ENCODE measurements at regions not wholly inside any gene's neighbourhood (a gene's known extent, or its start where the extent isn't known, plus 50 kb on each side); places are given as distances from the start of the nearest gene placed in this dataset.
A peak's percentile ranks its signal among the peaks of the same experiment; 100 is the strongest.

- Mint-ChIP-seq H3K27me3 (ENCODE audit: low read depth, poor library complexity) (no peaks in the 10 kb centered on the region), H3K4me1 (no peaks in the 10 kb centered on the region), H3K27ac (no peak overlapping the region), H3K9me3 (no peaks in the 10 kb centered on the region), H3K4me3 (no peak overlapping the region), H3K36me3 (ENCODE audit: low read depth) (no peaks in the 10 kb centered on the region)
- no peak for TF ChIP-seq CTCF (IDR thresholded peaks at IDR 0.05)
- no peak for DNase-seq
These were observed 514.4 kb downstream of the MBD2 start for GRCh38 chr18:53710080-53710479.

GRCh38 chr18:53702480-53702879 lies 522.0 kb downstream of the MBD2 start:
- Mint-ChIP-seq H3K9me3 (no peaks in the 10 kb centered on the region), H3K4me3 (no peak overlapping the region), H3K4me1 (peaks cover 16% of the 10 kb centered on the region), H3K36me3 (ENCODE audit: low read depth) (no peaks in the 10 kb centered on the region), H3K27me3 (ENCODE audit: low read depth, poor library complexity) (no peaks in the 10 kb centered on the region), H3K27ac (no peak overlapping the region)
- no peak for TF ChIP-seq CTCF (IDR thresholded peaks at IDR 0.05)
- no peak for DNase-seq

- no peaks in the 10 kb centered on the region for H3K36me3 Mint-ChIP-seq (ENCODE audit: low read depth)
- no peak overlapping the region for H3K27ac Mint-ChIP-seq
- no peak for DNase-seq
- H3K9me3 Mint-ChIP-seq, result no peaks in the 10 kb centered on the region
- H3K27me3 Mint-ChIP-seq (ENCODE audit: low read depth, poor library complexity), result no peaks in the 10 kb centered on the region
- no peak for TF ChIP-seq CTCF (IDR thresholded peaks at IDR 0.05)
- peaks cover 16% of the 10 kb centered on the region for H3K4me1 Mint-ChIP-seq
- no peak overlapping the region for H3K4me3 Mint-ChIP-seq
These were observed 522.8 kb downstream of the MBD2 start for GRCh38 chr18:53701697-53702096.

GRCh38 chr18:53698907-53699306 lies 525.6 kb downstream of the MBD2 start:
- peak; percentile 47 for TF ChIP-seq CTCF (IDR thresholded peaks at IDR 0.05)
- DNase-seq, result peak; percentile 41
- Mint-ChIP-seq H3K4me3 (no peak overlapping the region), H3K36me3 (ENCODE audit: low read depth) (no peaks in the 10 kb centered on the region), H3K9me3 (no peaks in the 10 kb centered on the region), H3K27ac (peak overlapping the region; percentile 33), H3K27me3 (ENCODE audit: low read depth, poor library complexity) (no peaks in the 10 kb centered on the region), H3K4me1 (peaks cover 16% of the 10 kb centered on the region)

GRCh38 chr18:53689886-53690285 lies 534.6 kb downstream of the MBD2 start:
- Mint-ChIP-seq H3K27me3 (ENCODE audit: low read depth, poor library complexity) (no peaks in the 10 kb centered on the region), H3K27ac (no peak overlapping the region), H3K4me3 (no peak overlapping the region), H3K4me1 (no peaks in the 10 kb centered on the region), H3K36me3 (ENCODE audit: low read depth) (no peaks in the 10 kb centered on the region), H3K9me3 (no peaks in the 10 kb centered on the region)
- TF ChIP-seq CTCF (IDR thresholded peaks at IDR 0.05), result no peak
- DNase-seq, result no peak

- Mint-ChIP-seq H3K4me1 (no peaks in the 10 kb centered on the region), H3K27ac (no peak overlapping the region), H3K27me3 (ENCODE audit: low read depth, poor library complexity) (peaks cover 3% of the 10 kb centered on the region)
These were observed 537.5 kb downstream of the MBD2 start for GRCh38 chr18:53686965-53687364.

More at GRCh38 chr18:53686965-53687364, 537.5 kb downstream of the MBD2 start:
- DNase-seq, result no peak
- TF ChIP-seq CTCF (IDR thresholded peaks at IDR 0.05), result no peak
- Mint-ChIP-seq H3K4me3 (no peak overlapping the region), H3K9me3 (no peaks in the 10 kb centered on the region), H3K36me3 (ENCODE audit: low read depth) (no peaks in the 10 kb centered on the region)

All from nephron progenitor cell (in vitro differentiated cells).